Mesenchymal stem cell (in vitro differentiated cells and primary cell): ENCODE measurements at regions not wholly inside any gene's neighbourhood (a gene's known extent, or its start where the extent isn't known, plus 50 kb on each side); places are given as distances from the start of the nearest gene placed in this dataset.
A peak's percentile ranks its signal among the peaks of the same experiment; 100 is the strongest.

Experiments used
- DNase-seq: peaks from one replicate; pipeline ENCODE4 v3.0.0-alpha.2; 2013
- H2AFZ ChIP-seq: one replicate; pipeline ENCODE4 v1.6.1; 2013; ENCODE audit warnings: low read depth, mild to moderate bottlenecking, control low read depth, inconsistent platforms, low read length, moderate library complexity
- H2AK5ac ChIP-seq: 2 replicates; pipeline ENCODE4 v1.6.1; 2013; ENCODE audit warnings: low read length, moderate library complexity, mild to moderate bottlenecking, inconsistent platforms; ENCODE audit not compliant: severe bottlenecking
- H2BK120ac ChIP-seq: one replicate; pipeline ENCODE4 v1.6.1; 2013; ENCODE audit warnings: low read depth, mild to moderate bottlenecking, inconsistent platforms, low read length, moderate library complexity
- H2BK12ac ChIP-seq, 2 experiments: one replicate each; pipeline ENCODE4 v1.6.1; 2013; ENCODE audit warnings: inconsistent platforms in 2 of 2, low read length in 2 of 2, mild to moderate bottlenecking in 2 of 2, moderate library complexity in 2 of 2, control low read depth in 1 of 2
- H2BK15ac ChIP-seq: one replicate; pipeline ENCODE4 v1.6.1; 2013; ENCODE audit warnings: mild to moderate bottlenecking, low read depth, inconsistent platforms; ENCODE audit not compliant: poor library complexity, severe bottlenecking
- H2BK5ac ChIP-seq: 2 replicates; pipeline ENCODE4 v1.6.1; 2013; ENCODE audit warnings: low read depth, mild to moderate bottlenecking, low read length, control low read depth, inconsistent platforms; ENCODE audit not compliant: poor library complexity, severe bottlenecking
- H3K14ac ChIP-seq, 2 experiments: one replicate each; pipeline ENCODE4 v1.6.1; 2013; ENCODE audit warnings: inconsistent platforms in 2 of 2, low read length in 2 of 2, control low read depth in 1 of 2, mild to moderate bottlenecking in 1 of 2, moderate library complexity in 1 of 2
- H3K18ac ChIP-seq, 2 experiments: one replicate each; pipeline ENCODE4 v1.6.1; 2013; ENCODE audit warnings: inconsistent platforms in 2 of 2, low read length in 2 of 2, control low read depth in 1 of 2, low read depth in 1 of 2, mild to moderate bottlenecking in 1 of 2
- H3K23ac ChIP-seq, 2 experiments: one replicate each; pipeline ENCODE4 v1.6.1; 2013; ENCODE audit warnings: inconsistent platforms in 2 of 2, low read length in 2 of 2, mild to moderate bottlenecking in 2 of 2, moderate library complexity in 2 of 2, control low read depth in 1 of 2
- H3K27ac ChIP-seq: 2 replicates; pipeline ENCODE4 v1.5.1; 2013; ENCODE audit warnings: mild to moderate bottlenecking, moderate library complexity, low read length, control low read depth, inconsistent platforms; ENCODE audit not compliant: poor library complexity, severe bottlenecking
- H3K27me3 ChIP-seq, 2 experiments: 2 replicates each; pipeline versions ENCODE4 v1.6.1 to v1.7.0; 2013; ENCODE audit warnings: low read length in 2 of 2, mild to moderate bottlenecking in 2 of 2, moderate library complexity in 2 of 2, control low read depth in 1 of 2, inconsistent platforms in 1 of 2; ENCODE audit not compliant: control insufficient read depth in 1 of 2, insufficient read depth in 1 of 2
- H3K36me3 ChIP-seq, 2 experiments: 2 replicates each; pipeline versions ENCODE4 v1.6.1 to v1.7.0; 2013; ENCODE audit warnings: low read length in 2 of 2, control low read depth in 1 of 2, inconsistent platforms in 1 of 2, low read depth in 1 of 2, mild to moderate bottlenecking in 1 of 2; ENCODE audit not compliant: insufficient read depth in 2 of 2, control insufficient read depth in 1 of 2
- H3K4ac ChIP-seq, 2 experiments: one replicate each; pipeline ENCODE4 v1.6.1; 2013; ENCODE audit warnings: inconsistent platforms in 2 of 2, low read length in 2 of 2, mild to moderate bottlenecking in 2 of 2, moderate library complexity in 2 of 2, control low read depth in 1 of 2, low read depth in 1 of 2
- H3K4me1 ChIP-seq: 2 replicates; pipeline ENCODE4 v1.6.1; 2013; ENCODE audit warnings: low read depth, low read length, control low read depth; ENCODE audit not compliant: control insufficient read depth, insufficient read depth
- H3K4me2 ChIP-seq: 2 replicates; pipeline ENCODE4 v1.6.1; 2013; ENCODE audit warnings: low read length, mild to moderate bottlenecking, inconsistent platforms; ENCODE audit not compliant: poor library complexity, severe bottlenecking
- H3K4me3 ChIP-seq, 2 experiments: 2 replicates each; pipeline versions ENCODE4 v1.5.1 to v1.7.0; 2013; ENCODE audit warnings: low read length in 2 of 2, mild to moderate bottlenecking in 2 of 2, control low read depth in 1 of 2, low read depth in 1 of 2; ENCODE audit not compliant: insufficient read depth in 1 of 2
- H3K79me1 ChIP-seq: replicated peaks from 2 replicates; pipeline ENCODE4 v1.6.1; 2013; ENCODE audit warnings: mild to moderate bottlenecking, control low read depth, low read length, inconsistent platforms; ENCODE audit not compliant: poor library complexity, severe bottlenecking
- H3K9ac ChIP-seq: 2 replicates; pipeline ENCODE4 v1.7.0; 2013; ENCODE audit warnings: mild to moderate bottlenecking, low read length, moderate library complexity
- H3K9me3 ChIP-seq: 2 replicates; pipeline ENCODE4 v1.7.0; 2013; ENCODE audit warnings: mild to moderate bottlenecking, low read length; ENCODE audit not compliant: control insufficient read depth
- H4K8ac ChIP-seq: one replicate; pipeline ENCODE4 v1.6.1; 2013; ENCODE audit warnings: inconsistent platforms, mild to moderate bottlenecking, low read length, moderate library complexity
- H4K91ac ChIP-seq: one replicate; pipeline ENCODE4 v1.6.1; 2013; ENCODE audit warnings: mild to moderate bottlenecking, low read length, inconsistent platforms
- WGBS: methylation state at CpG from one replicate; pipeline ENCODE4 v1.1.7; 2013; ENCODE audit warnings: mixed read lengths; 5-methylcytosine and 5-hydroxymethylcytosine counted together

- H2BK5ac ChIP-seq: no peak overlapping the region
- H3K27ac ChIP-seq: no peak overlapping the region
- WGBS: 93% methylated on average over 3 of the region's 3 CpGs
- H3K27me3 ChIP-seq: no peaks in the 10 kb centered on the region
- no peak overlapping the region for H3K4me2 ChIP-seq
- H3K79me1 ChIP-seq: no peaks in the 10 kb centered on the region
- no peak overlapping the region for H3K14ac ChIP-seq
- no peak overlapping the region for H4K91ac ChIP-seq
- H3K36me3 ChIP-seq: no peaks in the 10 kb centered on the region
- no peak overlapping the region for H3K23ac ChIP-seq
- H3K4me3 ChIP-seq: no peak overlapping the region
- H3K4ac ChIP-seq: no peak overlapping the region
- no peak overlapping the region for H2BK15ac ChIP-seq
- H2AK5ac ChIP-seq: no peak overlapping the region
- H3K9me3 ChIP-seq: no peaks in the 10 kb centered on the region
- H4K8ac ChIP-seq: no peak overlapping the region
- no peak overlapping the region for H2BK120ac ChIP-seq
- H3K9ac ChIP-seq: no peak overlapping the region
- no peak overlapping the region for H2BK12ac ChIP-seq
- no peak overlapping the region for H2AFZ ChIP-seq
- H3K4me1 ChIP-seq: no peaks in the 10 kb centered on the region
- no peak for DNase-seq
- H3K18ac ChIP-seq: no peak overlapping the region
Measured at GRCh38 chr5:89349246-89349980, 466.4 kb upstream of the MEF2C start.

GRCh38 chr5:89346573-89346972 lies 463.6 kb upstream of the MEF2C start:
- Histone ChIP-seq H3K27ac (no peak overlapping the region), H2AFZ (no peak overlapping the region), H2AK5ac (no peak overlapping the region), H3K79me1 (no peaks in the 10 kb centered on the region), H3K36me3 (no peaks in the 10 kb centered on the region), H3K23ac (no peak overlapping the region), H2BK5ac (no peak overlapping the region), H3K4ac (no peak overlapping the region), H3K4me1 (no peaks in the 10 kb centered on the region), H3K18ac (no peak overlapping the region), H2BK12ac (no peak overlapping the region), H3K9me3 (no peaks in the 10 kb centered on the region), H3K4me2 (no peak overlapping the region), H2BK15ac (no peak overlapping the region), H2BK120ac (no peak overlapping the region), H3K14ac (no peak overlapping the region), H3K4me3 (no peak overlapping the region), H4K8ac (no peak overlapping the region), H3K9ac (no peak overlapping the region), H3K27me3 (no peaks in the 10 kb centered on the region), H4K91ac (no peak overlapping the region)
- peak; percentile 32 for DNase-seq
- WGBS: 60% methylated on average over 1 of the region's 1 CpG

GRCh38 chr5:89343666-89344065 lies 460.7 kb upstream of the MEF2C start:
- WGBS: 88% methylated on average over 4 of the region's 4 CpGs
- no peaks in the 10 kb centered on the region for H3K36me3 ChIP-seq

GRCh38 chr5:89342106-89342876 lies 459.3 kb upstream of the MEF2C start:
- Histone ChIP-seq H2AFZ (no peak overlapping the region), H3K4me3 (no peak overlapping the region), H3K9ac (peak overlapping the region; percentile 19), H2BK12ac (no peak overlapping the region), H3K4ac (no peak overlapping the region), H2BK120ac (no peak overlapping the region), H2BK5ac (no peak overlapping the region), H2AK5ac (no peak overlapping the region), H3K4me1 (no peaks in the 10 kb centered on the region), H3K27me3 (no peaks in the 10 kb centered on the region), H3K9me3 (no peaks in the 10 kb centered on the region), H3K27ac (peak overlapping the region; percentile 51), H3K4me2 (no peak overlapping the region), H3K79me1 (no peaks in the 10 kb centered on the region), H2BK15ac (no peak overlapping the region), H4K8ac (no peak overlapping the region), H3K23ac (no peak overlapping the region), H4K91ac (no peak overlapping the region), H3K36me3 (no peaks in the 10 kb centered on the region), H3K18ac (no peak overlapping the region), H3K14ac (no peak overlapping the region)
- peak; percentile 88 for DNase-seq
- no CpG with 5 or more reads among the region's 2 CpGs for WGBS

More at GRCh38 chr5:89343666-89344065, 460.7 kb upstream of the MEF2C start:
- no peak overlapping the region for H2AFZ ChIP-seq
- no peaks in the 10 kb centered on the region for H3K27me3 ChIP-seq
- no peak overlapping the region for H3K14ac ChIP-seq
- no peak overlapping the region for H4K8ac ChIP-seq
- H3K4me3 ChIP-seq: no peak overlapping the region
- no peak overlapping the region for H4K91ac ChIP-seq
- H2BK5ac ChIP-seq: no peak overlapping the region
- DNase-seq: no peak
- H3K4ac ChIP-seq: no peak overlapping the region
- no peak overlapping the region for H3K9ac ChIP-seq
- no peak overlapping the region for H2BK15ac ChIP-seq
- no peaks in the 10 kb centered on the region for H3K9me3 ChIP-seq
- H3K4me1 ChIP-seq: no peaks in the 10 kb centered on the region
- H2BK12ac ChIP-seq: no peak overlapping the region
- H3K18ac ChIP-seq: no peak overlapping the region
- no peak overlapping the region for H3K23ac ChIP-seq
- H2BK120ac ChIP-seq: no peak overlapping the region
- no peaks in the 10 kb centered on the region for H3K79me1 ChIP-seq
- H3K27ac ChIP-seq: no peak overlapping the region
- no peak overlapping the region for H2AK5ac ChIP-seq
- no peak overlapping the region for H3K4me2 ChIP-seq
